IPS-NIHi11 (cell line): ENCODE measurements at regions not wholly inside any gene's neighbourhood (a gene's known extent, or its start where the extent isn't known, plus 50 kb on each side); places are given as distances from the start of the nearest gene placed in this dataset.
"Not testable (repeated sequence)": the region's sequence is repeated elsewhere in the genome, so short reads cannot be mapped to it uniquely, and the experiment has no call there.

ENCODE experiments used
- DNase-seq: peaks from one replicate; pipeline ENCODE4 v3.0.0; 2012; ENCODE audit warnings: mixed read lengths, low spot score

- DNase-seq: no peak
Observed at GRCh38 chr1:212155219-212155618, 119.7 kb downstream of the DTL start.

DNA sequence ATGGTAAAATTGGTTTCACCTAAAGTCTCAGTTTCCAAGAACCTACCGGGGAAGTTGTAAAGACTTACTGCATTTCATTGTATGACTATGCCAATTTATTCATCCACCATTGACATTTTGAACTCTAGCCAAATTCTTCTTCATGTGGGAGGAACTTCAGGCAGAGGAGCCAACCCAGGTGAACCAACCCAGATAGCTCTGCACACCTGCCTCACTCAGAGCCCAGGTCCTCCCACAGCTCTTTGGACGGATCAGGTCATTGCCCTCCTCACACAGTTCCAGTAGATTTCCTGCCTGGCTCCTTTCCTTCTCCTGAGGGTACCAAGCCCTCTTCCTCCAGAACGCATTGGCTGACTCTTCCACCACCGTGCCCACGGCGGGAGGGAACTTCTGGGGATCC, 121.7 kb downstream of the DTL start:
- peak; percentile 51 for DNase-seq

- DNase-seq: no peak
Observed at GRCh38 chr1:212158912-212159796, 123.6 kb downstream of the DTL start.

DNA sequence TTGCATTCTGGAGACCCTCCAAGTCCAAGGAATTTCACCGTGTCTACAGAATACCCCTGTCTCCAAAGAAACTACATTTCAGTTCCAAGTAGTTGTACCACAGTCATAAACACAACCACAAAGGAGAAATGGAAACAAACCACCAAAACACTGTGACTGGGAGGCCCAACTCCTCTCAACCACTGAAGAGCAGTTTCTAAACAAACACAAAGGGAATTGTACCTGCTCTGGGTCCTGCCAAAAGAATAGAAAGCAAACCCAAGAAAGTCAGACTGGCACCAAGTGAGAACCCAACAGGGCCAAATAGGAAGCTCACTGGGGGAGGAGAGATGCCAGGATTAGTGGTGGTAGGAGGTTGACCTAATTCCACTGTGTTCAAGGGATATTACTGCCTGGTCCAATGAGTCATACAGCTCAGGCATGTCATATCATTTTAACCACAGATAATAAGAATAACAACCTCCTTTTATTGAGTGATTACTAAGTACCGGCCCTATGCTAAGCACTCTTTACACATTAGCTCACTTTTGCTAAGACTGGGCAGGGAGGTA, 123.9 kb upstream of the PPP2R5A start:
- DNase-seq: no peak

GRCh38 chr1:212162635-212163034, 122.6 kb upstream of the PPP2R5A start:
- no peak for DNase-seq

DNA sequence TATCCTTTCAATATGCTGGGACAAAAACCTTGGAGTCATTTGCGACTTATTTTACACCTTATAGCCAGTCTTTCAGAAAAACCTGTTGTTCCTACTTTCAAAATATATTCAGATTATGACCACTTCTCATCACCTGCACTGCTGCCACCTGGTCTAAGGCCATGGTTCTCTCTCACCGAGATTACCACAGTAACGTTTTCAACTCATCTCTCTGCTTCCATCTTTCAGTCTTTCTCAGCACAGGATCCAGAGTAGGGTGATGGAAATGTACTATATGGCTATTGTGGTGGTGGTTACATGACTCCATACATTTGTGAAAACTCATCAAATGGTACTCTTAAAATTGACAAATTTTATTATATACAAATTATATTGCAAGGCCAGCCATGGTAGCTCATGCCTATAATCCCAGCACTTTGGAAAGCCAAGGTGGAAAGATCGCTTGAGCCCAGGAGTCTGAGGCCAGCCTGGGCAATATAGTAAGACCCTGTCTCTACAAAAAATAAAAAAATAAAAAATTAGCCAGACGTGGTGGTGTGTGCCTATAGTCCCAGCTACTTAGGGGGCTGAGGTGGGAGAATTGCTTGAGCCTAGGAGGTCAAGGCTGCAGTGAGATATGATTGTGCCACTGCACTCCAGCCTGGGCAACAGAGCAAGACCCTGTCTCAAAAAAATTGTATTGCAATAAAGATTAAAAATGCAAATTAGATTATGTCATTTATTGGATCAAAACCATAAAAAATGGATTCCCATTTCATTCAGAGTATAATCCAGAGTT, 120.9 kb upstream of the PPP2R5A start:
- no peak for DNase-seq

DNA sequence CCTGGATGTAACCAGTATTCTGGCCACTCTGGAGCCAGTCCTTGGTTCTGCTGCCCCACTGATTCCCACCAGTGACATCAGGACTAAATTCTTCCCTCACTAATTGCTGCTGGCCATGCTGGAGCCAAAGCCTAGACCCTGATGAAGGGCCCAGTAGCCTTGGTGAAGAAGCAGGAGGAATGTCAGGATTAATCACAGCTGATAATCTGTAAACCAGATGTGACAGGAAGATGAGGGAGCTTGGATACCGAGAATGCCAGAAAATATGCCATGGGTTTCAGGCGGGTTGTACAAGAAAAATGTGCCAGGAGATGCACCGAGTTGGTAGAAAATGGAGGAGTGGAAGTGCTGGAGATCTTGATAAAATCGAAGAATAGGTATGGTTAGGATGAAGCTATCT, 119.0 kb upstream of the PPP2R5A start:
- DNase-seq: no peak

- no peak for DNase-seq
Observed at GRCh38 chr1:212166644-212167043, 118.6 kb upstream of the PPP2R5A start.

- DNase-seq: no peak
Observed at GRCh38 chr1:212167098-212167497, 118.1 kb upstream of the PPP2R5A start.

GRCh38 chr1:212173567-212173966, 111.6 kb upstream of the PPP2R5A start:
- no peak for DNase-seq

GRCh38 chr1:212174295-212174694, 110.9 kb upstream of the PPP2R5A start:
- not testable (repeated sequence) for DNase-seq

DNA sequence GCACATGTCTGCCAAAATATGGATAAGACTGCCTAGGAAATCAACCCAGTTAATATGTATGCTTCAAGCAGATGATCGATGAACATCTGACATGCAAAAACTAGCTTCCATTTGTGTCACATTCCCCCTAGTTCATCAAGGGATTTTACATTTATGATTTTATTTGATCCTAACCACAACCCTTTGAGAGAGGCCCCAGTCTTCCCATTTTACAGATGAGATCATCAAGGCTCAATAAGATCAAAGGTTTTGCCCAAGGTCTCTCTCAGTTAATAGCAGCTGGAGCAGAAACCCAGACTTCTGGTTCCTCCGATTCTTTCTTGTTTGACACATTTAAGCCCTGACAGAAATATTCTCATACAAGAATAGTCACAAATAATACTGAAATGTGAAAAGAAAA, 107.7 kb upstream of the PPP2R5A start:
- DNase-seq: no peak

GRCh38 chr1:212178851-212179250, 106.4 kb upstream of the PPP2R5A start:
- DNase-seq: no peak

- no peak for DNase-seq
Observed at GRCh38 chr1:212179394-212180076, 105.7 kb upstream of the PPP2R5A start.

DNA sequence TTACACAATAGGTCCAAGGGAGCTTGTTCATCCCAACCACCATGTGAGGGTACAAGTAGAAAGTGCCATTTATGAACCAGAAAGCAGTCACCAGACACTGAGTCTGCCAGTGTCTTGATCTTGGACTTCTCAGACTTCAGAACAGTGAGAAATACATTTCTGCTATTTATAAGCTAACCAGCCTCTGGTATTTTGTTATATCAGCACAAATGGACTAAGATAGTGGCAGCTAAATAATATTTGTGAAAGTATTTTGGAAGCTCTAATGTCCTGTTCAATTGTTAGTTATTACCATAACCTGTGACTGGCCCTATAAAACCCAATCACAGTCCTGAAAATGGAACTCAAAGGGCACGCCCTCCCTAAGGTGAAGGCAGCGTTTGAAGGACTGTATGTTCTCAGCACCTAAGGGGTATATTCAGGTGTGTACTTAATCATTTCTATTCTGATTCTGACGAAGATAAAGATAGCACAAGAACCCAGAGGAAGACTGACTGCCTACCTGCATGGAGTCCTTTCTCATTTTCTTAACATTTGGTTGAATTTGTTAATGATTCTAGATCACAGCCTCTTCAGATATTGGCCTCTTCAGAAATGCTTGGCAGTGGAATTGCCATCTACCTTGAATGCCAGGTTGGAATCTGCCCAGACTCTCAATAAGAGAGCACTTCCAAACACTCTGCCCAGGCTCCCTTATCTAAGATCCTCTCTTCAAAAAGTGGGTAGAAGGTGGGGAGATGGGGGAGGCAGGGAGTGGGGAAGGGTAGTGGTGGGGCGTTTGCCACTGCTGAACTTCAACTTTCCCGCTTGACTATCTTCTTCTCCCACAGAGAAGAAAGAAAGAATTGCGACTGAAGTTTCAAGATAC, 104.0 kb upstream of the PPP2R5A start:
- DNase-seq: no peak

GRCh38 chr1:212182171-212182570, 103.0 kb upstream of the PPP2R5A start:
- no peak for DNase-seq

- no peak for DNase-seq
Observed at GRCh38 chr1:212182579-212182978, 102.6 kb upstream of the PPP2R5A start.

- DNase-seq: no peak
Observed at GRCh38 chr1:212186427-212187207, 98.6 kb upstream of the PPP2R5A start.

DNA sequence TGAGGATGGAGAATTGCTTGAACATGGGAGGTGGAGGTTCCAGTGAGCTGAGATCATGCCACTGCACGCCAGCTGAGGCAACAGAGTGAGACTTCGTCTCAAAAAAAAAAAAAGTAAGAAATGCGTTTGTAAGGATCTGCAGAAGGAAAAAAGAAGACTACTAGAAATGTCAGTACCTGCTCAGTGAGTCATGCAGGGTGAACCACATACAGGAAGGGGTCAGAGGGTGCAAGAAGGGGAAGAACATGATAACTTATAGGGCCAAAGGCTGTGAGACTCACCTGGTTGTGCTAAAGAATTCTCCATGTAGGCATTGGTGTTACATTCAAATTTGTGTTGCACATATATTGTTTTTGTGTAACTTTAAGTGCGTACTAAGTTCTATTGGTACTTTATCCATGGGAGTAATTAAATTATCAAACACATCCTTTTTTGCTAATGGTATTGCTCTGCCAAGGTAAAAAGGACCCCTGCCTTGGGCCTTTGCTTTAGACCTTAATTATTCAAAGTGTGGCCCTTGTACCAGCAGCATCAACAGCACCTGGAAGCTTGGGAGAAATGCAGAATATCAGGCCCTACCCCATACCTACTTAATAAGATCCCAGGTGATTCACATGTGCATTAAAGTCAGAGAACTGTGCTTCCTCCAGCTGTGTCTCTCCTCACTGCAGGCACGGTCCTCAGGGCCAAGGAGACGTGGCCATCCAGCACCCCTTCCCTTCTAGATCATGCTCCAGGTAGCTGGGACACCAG, 96.4 kb upstream of the PPP2R5A start:
- no peak for DNase-seq

DNA sequence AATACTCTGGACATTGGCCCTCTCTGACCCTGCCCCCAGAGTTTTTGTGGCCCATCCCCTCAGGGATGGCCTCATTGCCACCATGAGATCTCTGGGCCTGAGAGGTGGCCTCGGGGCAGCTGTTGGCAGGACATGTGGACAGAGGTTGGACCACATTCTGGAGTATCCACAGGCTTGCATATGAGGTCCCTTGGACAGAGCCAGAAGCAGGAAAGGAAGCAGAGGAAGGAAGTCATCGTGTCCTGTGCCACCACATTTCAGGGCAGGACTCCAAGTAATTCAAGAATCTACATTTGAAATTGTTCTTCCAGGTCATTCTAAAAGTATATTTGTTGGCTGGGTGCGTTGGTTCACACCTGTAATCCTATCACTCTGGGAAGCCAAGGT, 95.9 kb upstream of the PPP2R5A start:
- DNase-seq: no peak
